DND-41 (cell line): ENCODE measurements at regions not wholly inside any gene's neighbourhood (a gene's known extent, or its start where the extent isn't known, plus 50 kb on each side); places are given as distances from the start of the nearest gene placed in this dataset.

Experiments
- EZH2 ChIP-seq: IDR thresholded peaks from 3 replicates; pipeline ENCODE4 v1.6.1; 2012; ENCODE audit warnings: borderline replicate concordance, low read depth, mild to moderate bottlenecking, moderate library complexity, low read length, inconsistent platforms; ENCODE audit not compliant: severe bottlenecking
- TF ChIP-seq, protein P1 (sequence below): IDR thresholded peaks from 2 replicates; pipeline ENCODE4 v1.5.1; 2012; ENCODE audit warnings: borderline replicate concordance, low read length, moderate library complexity, mild to moderate bottlenecking; ENCODE audit not compliant: poor library complexity, severe bottlenecking; ENCODE audit errors: extremely low read depth

DNA sequence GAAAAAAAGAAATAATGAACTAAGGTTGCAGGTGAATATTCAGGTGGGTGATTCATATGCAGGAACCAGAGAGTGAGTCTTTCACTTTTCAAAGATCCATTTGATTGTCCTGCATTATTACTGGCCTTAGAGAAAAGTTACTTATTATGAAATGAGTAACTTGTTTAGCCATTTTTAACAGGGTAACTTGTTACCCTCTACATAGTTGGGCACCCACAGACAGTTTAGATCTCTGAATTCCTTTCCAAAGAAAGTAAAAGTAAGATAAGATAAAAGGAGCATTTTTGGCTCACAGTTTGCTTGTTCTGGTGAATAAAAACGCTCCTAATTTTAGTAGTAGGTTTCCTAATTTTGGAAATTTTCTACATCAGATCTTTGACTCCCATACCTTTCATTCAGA lies 54.1 kb upstream of the DAB2 start:
- TF ChIP-seq, protein P1, sequence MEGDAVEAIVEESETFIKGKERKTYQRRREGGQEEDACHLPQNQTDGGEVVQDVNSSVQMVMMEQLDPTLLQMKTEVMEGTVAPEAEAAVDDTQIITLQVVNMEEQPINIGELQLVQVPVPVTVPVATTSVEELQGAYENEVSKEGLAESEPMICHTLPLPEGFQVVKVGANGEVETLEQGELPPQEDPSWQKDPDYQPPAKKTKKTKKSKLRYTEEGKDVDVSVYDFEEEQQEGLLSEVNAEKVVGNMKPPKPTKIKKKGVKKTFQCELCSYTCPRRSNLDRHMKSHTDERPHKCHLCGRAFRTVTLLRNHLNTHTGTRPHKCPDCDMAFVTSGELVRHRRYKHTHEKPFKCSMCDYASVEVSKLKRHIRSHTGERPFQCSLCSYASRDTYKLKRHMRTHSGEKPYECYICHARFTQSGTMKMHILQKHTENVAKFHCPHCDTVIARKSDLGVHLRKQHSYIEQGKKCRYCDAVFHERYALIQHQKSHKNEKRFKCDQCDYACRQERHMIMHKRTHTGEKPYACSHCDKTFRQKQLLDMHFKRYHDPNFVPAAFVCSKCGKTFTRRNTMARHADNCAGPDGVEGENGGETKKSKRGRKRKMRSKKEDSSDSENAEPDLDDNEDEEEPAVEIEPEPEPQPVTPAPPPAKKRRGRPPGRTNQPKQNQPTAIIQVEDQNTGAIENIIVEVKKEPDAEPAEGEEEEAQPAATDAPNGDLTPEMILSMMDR: no peak
- TF ChIP-seq EZH2: no peak
